GM23248 (cell line): ENCODE measurements at regions not wholly inside any gene's neighbourhood (a gene's known extent, or its start where the extent isn't known, plus 50 kb on each side); places are given as distances from the start of the nearest gene placed in this dataset.

ENCODE experiments used
- DNase-seq: peaks from one replicate; pipeline ENCODE4 v3.0.0-alpha.2; 2015
- H2AFZ ChIP-seq: fragments of 200-600 bp; sonication (generic); 2 replicates; pipeline ENCODE4 v1.6.1; 2016; ENCODE audit warnings: antibody characterized with exemption
- H3F3A ChIP-seq: fragments of 200-600 bp; sonication (generic); 2 replicates; pipeline ENCODE4 v1.6.1; 2016; ENCODE audit warnings: mild to moderate bottlenecking, antibody characterized with exemption, mixed run types; ENCODE audit not compliant: insufficient read depth
- H3K27ac ChIP-seq: fragments of 200-600 bp; sonication (generic); 2 replicates; pipeline ENCODE4 v1.5.1; 2016; ENCODE audit warnings: mild to moderate bottlenecking
- H3K27me3 ChIP-seq: fragments of 200-600 bp; sonication (generic); replicated peaks from 2 replicates; pipeline ENCODE4 v1.6.1; 2016; ENCODE audit warnings: mild to moderate bottlenecking; ENCODE audit not compliant: insufficient read depth
- H3K36me3 ChIP-seq: fragments of 200-600 bp; sonication (generic); 2 replicates; pipeline ENCODE4 v1.6.1; 2016; ENCODE audit warnings: low read depth, mild to moderate bottlenecking
- H3K4me1 ChIP-seq: fragments of 200-600 bp; sonication (generic); 2 replicates; pipeline ENCODE4 v1.6.1; 2016; ENCODE audit warnings: mild to moderate bottlenecking; ENCODE audit not compliant: insufficient read depth
- H3K4me2 ChIP-seq: fragments of 200-600 bp; sonication (generic); one replicate; pipeline ENCODE4 v1.6.1; 2016; ENCODE audit warnings: mild to moderate bottlenecking; ENCODE audit not compliant: unreplicated experiment
- H3K4me3 ChIP-seq: fragments of 200-600 bp; sonication (generic); 2 replicates; pipeline ENCODE4 v1.5.1; 2016; ENCODE audit warnings: mild to moderate bottlenecking
- H3K79me2 ChIP-seq: fragments of 200-600 bp; sonication (generic); 2 replicates; pipeline ENCODE4 v1.6.1; 2016; ENCODE audit warnings: mild to moderate bottlenecking; ENCODE audit not compliant: insufficient read depth
- H3K9ac ChIP-seq: fragments of 200-600 bp; sonication (generic); 2 replicates; pipeline ENCODE4 v1.6.1; 2016; ENCODE audit warnings: mild to moderate bottlenecking
- H3K9me2 ChIP-seq: fragments of 200-600 bp; sonication (generic); 2 replicates; pipeline ENCODE4 v1.6.1; 2016; ENCODE audit warnings: mixed run types, mild to moderate bottlenecking, moderate library complexity; ENCODE audit not compliant: insufficient read depth
- H3K9me3 ChIP-seq: fragments of 200-600 bp; sonication (generic); one replicate; pipeline ENCODE4 v1.6.1; 2017; ENCODE audit warnings: low read depth
- H4K20me1 ChIP-seq: fragments of 200-600 bp; sonication (generic); 2 replicates; pipeline ENCODE4 v1.6.0; 2016; ENCODE audit not compliant: insufficient read depth
- EZH2 ChIP-seq: fragments of 200-600 bp; sonication (generic); IDR thresholded peaks from 2 replicates; pipeline ENCODE4 v1.6.1; 2018; ENCODE audit warnings: antibody characterized with exemption, mild to moderate bottlenecking; ENCODE audit not compliant: insufficient read depth, poor library complexity, severe bottlenecking
- EZH2phosphoT487 ChIP-seq: fragments of 200-600 bp; sonication (generic); IDR thresholded peaks from 2 replicates; pipeline ENCODE4 v1.6.1; 2018; ENCODE audit warnings: antibody characterized with exemption, moderate library complexity, mild to moderate bottlenecking, low read depth; ENCODE audit not compliant: insufficient read depth
- WGBS, 2 experiments: methylation state at CpG; one replicate each; pipeline ENCODE4 v1.1.6; 2015 to 2017; ENCODE audit warnings: low lambda C conversion rate in 2 of 2, low coverage in 1 of 2; ENCODE audit errors: missing lambda C conversion rate in 2 of 2; 5-methylcytosine and 5-hydroxymethylcytosine counted together
- in situ Hi-C: fragments of 300-500 bp; cut with MboI; formaldehyde crosslinking; loops from 2 replicates; pipeline ENCODE4 v1.15.0; 2020

DNA sequence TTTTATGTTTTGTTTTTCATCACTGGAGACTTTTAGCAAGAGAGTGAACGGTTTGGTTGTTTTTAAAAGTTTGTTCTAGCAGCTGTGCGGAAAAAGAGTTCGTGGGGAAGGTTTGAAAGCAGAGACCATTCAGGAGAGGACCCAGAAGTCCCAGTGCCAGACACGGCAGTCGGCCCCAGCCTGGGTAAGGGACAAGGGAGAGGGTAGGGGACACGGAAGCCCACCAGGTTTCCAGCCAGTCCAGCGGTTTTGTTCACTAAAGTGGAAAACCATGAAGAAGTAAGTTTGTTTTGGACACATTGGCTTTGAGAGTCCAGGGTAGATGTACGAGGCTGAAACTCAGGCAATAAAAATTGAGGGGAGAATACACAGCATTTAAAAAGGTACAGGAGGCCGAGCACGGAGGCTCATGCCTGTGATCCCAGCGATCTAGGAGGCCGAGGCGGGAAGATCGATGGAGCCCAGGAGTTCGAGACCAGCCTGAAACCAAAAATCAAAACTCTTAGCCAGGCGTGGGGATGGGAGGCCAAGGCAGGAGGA is 56.8 kb upstream of the RPH3AL start:
- H3K27ac ChIP-seq = peak overlapping the region; percentile 52

DNA sequence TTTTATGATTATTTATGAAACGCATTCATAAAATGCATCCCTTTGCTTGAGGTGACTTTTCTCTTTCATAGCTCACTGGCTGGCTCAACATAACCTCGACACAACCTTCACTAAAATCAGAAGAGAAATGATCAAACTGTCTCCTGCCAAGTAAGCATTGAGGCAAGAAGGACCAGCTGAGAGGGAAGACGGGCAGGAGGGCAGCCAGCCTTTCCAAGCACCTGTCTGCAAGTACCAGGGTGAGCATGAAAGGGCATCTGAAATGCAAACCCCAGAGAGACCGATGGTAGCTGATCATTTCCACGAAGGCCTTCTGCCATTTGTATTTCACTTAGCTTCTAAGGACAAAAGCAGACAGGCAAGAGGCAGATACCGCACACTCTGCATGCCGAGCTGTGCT is 52.1 kb upstream of the RPH3AL start:
- Histone ChIP-seq H3K36me3 (no peaks in the 10 kb centered on the region), H3F3A (no peaks in the 10 kb centered on the region), H2AFZ (no peak overlapping the region), H3K9ac (no peak overlapping the region), H3K9me3 (no peaks in the 10 kb centered on the region), H3K79me2 (no peaks in the 10 kb centered on the region), H3K4me2 (no peak overlapping the region), H4K20me1 (no peaks in the 10 kb centered on the region), H3K9me2 (no peaks in the 10 kb centered on the region), H3K27ac (no peak overlapping the region), H3K4me3 (no peak overlapping the region), H3K27me3 (no peaks in the 10 kb centered on the region), H3K4me1 (no peaks in the 10 kb centered on the region)
- no peak for DNase-seq
- WGBS, 2 experiments = 80 to 83% methylated on average over 7 of the region's 7 CpGs
- no peak for TF ChIP-seq EZH2
- TF ChIP-seq EZH2phosphoT487 = no peak
- in situ Hi-C loops = no loop called here

More for the DNA sequence above, 56.8 kb upstream of the RPH3AL start:
- Histone ChIP-seq H3K9ac (peak overlapping the region; percentile 59), H3K9me2 (no peaks in the 10 kb centered on the region), H3K9me3 (no peaks in the 10 kb centered on the region), H3K4me1 (0 out of 2 replicates have a peak, but pooled peaks cover 7% of the 10 kb centered on the region), H3K79me2 (no peaks in the 10 kb centered on the region), H2AFZ (peak overlapping the region; percentile 94), H3K4me3 (peak overlapping the region; percentile 68), H3K36me3 (no peaks in the 10 kb centered on the region), H3F3A (peaks cover 14% of the 10 kb centered on the region; the same call in 1 of the 2 replicates), H4K20me1 (no peaks in the 10 kb centered on the region), H3K4me2 (peak overlapping the region; percentile 62), H3K27me3 (no peaks in the 10 kb centered on the region)
- no peak for DNase-seq
- 49 to 56% methylated on average over 16 of the region's 16 CpGs for WGBS, 2 experiments
- TF ChIP-seq EZH2 (no peak), EZH2phosphoT487 (no peak)
- in situ Hi-C loops = no loop called here
